Gastroesophageal sphincter (tissue), 4 donors: ENCODE measurements at regions not wholly inside any gene's neighbourhood (a gene's known extent, or its start where the extent isn't known, plus 50 kb on each side); places are given as distances from the start of the nearest gene placed in this dataset.
A peak's percentile ranks its signal among the peaks of the same experiment; 100 is the strongest.
"Not testable (repeated sequence)": the region's sequence is repeated elsewhere in the genome, so short reads cannot be mapped to it uniquely, and the experiment has no call there.

Experiments
- ATAC-seq: fragments of 150-250 bp; one replicate; pipeline ENCODE4 v1.9.1; 2016; ENCODE audit warnings: mild to moderate bottlenecking, moderate library complexity
- H3K27ac ChIP-seq, 4 donors: fragments of 200-600 bp; sonication (generic) in 3 of 4; 1 replicate in 3 of 4; 2 replicates in 1 of 4; pipeline ENCODE4 v1.5.1; 2016 to 2019
- H3K27me3 ChIP-seq: fragments of 200-600 bp; sonication (generic); one replicate; pipeline ENCODE4 v1.5.1; 2019
- H3K36me3 ChIP-seq, 2 donors: fragments of 200-600 bp; sonication (generic); one replicate each; pipeline ENCODE4 v1.5.1; 2019; ENCODE audit warnings: control low read depth in 1 of 2
- H3K4me1 ChIP-seq, 3 donors: fragments of 200-600 bp; sonication (generic); 1 replicate in 2 of 3; 2 replicates in 1 of 3; pipeline ENCODE4 v1.5.1; 2016 to 2019; ENCODE audit warnings: control low read depth in 2 of 3
- H3K4me3 ChIP-seq, 2 donors: fragments of 200-600 bp; sonication (generic); one replicate each; pipeline ENCODE4 v1.5.1; 2019; ENCODE audit warnings: mild to moderate bottlenecking in 1 of 2, moderate library complexity in 1 of 2
- H3K9me3 ChIP-seq, 3 donors: fragments of 200-600 bp; sonication (generic); one replicate each; pipeline ENCODE4 v1.5.1; 2017 to 2019; ENCODE audit warnings: control low read depth in 2 of 3
- CTCF ChIP-seq, 4 experiments: fragments of 200-600 bp in 2 of 4; fragments of 450-650 bp in 2 of 4; sonication (generic) in 1 of 4; IDR thresholded peaks; one replicate each; pipeline ENCODE4 v1.5.1; 2017 to 2019; ENCODE audit warnings: antibody characterized with exemption in 4 of 4, mild to moderate bottlenecking in 2 of 4, moderate library complexity in 2 of 4
- EP300 ChIP-seq: sonication (generic); formaldehyde crosslinking; IDR thresholded peaks from one replicate; pipeline ENCODE4 v1.6.1; 2017; ENCODE audit warnings: antibody characterized with exemption, mild to moderate bottlenecking
- POLR2A ChIP-seq, 2 donors: fragments of 450-650 bp; IDR thresholded peaks; one replicate each; pipeline ENCODE4 v1.6.1; 2017; ENCODE audit warnings: antibody characterized with exemption in 2 of 2, mild to moderate bottlenecking in 2 of 2, moderate library complexity in 1 of 2
- POLR2AphosphoS5 ChIP-seq: sonication (generic); formaldehyde crosslinking; IDR thresholded peaks from one replicate; pipeline ENCODE4 v1.6.1; 2017; ENCODE audit warnings: antibody characterized with exemption
- WGBS, 2 donors: methylation state at CpG; one replicate each; pipeline ENCODE4 v1.1.5; 2018; ENCODE audit warnings: low coverage in 1 of 2; 5-methylcytosine and 5-hydroxymethylcytosine counted together

GRCh38 chr1:78331799-78332198 is 159.0 kb upstream of the PTGFR start:
- no peak for ATAC-seq
- H3K27ac ChIP-seq: no peak overlapping the region
- H3K4me1 ChIP-seq: no peaks in the 10 kb centered on the region
- H3K9me3 ChIP-seq: no peaks in the 10 kb centered on the region
- WGBS, 2 donors: 79 to 92% methylated on average over 1 of the region's 1 CpG
- H3K4me3 ChIP-seq: no peak overlapping the region
- H3K27me3 ChIP-seq: no peaks in the 10 kb centered on the region
- TF ChIP-seq CTCF (IDR thresholded peaks at IDR 0.05): no peak
- no peak for TF ChIP-seq POLR2AphosphoS5
- TF ChIP-seq EP300: no peak
- TF ChIP-seq POLR2A (IDR thresholded peaks at IDR 0.05): no peak
- no peaks in the 10 kb centered on the region for H3K36me3 ChIP-seq

- Histone ChIP-seq H3K4me3 (no peak overlapping the region), H3K9me3 (no peaks in the 10 kb centered on the region), H3K4me1 (no peaks in the 10 kb centered on the region), H3K36me3 (no peaks in the 10 kb centered on the region), H3K27me3 (no peaks in the 10 kb centered on the region), H3K27ac (no peak overlapping the region)
- no peak for TF ChIP-seq POLR2AphosphoS5
- no peak for TF ChIP-seq POLR2A (IDR thresholded peaks at IDR 0.05)
- TF ChIP-seq EP300: no peak
- peak; percentile 35 to 70 (median 50) for TF ChIP-seq CTCF (IDR thresholded peaks at IDR 0.05)
- ATAC-seq: peak; percentile 58
- WGBS, 2 donors: 25 to 35% methylated on average over 4 of the region's 4 CpGs
Observed at GRCh38 chr1:78333502-78333901, 157.3 kb upstream of the PTGFR start.

GRCh38 chr1:78334114-78334513 is 156.7 kb upstream of the PTGFR start:
- Histone ChIP-seq H3K27ac (no peak overlapping the region), H3K4me1 (no peaks in the 10 kb centered on the region), H3K36me3 (no peaks in the 10 kb centered on the region), H3K27me3 (no peaks in the 10 kb centered on the region), H3K9me3 (no peaks in the 10 kb centered on the region), H3K4me3 (no peak overlapping the region)
- ATAC-seq: no peak
- 58 to 74% methylated on average over 2 of the region's 2 CpGs for WGBS, 2 donors
- TF ChIP-seq POLR2AphosphoS5: no peak
- no peak for TF ChIP-seq EP300
- TF ChIP-seq POLR2A (IDR thresholded peaks at IDR 0.05): no peak
- TF ChIP-seq CTCF (IDR thresholded peaks at IDR 0.05): no peak

GRCh38 chr1:78334952-78335351 is 155.8 kb upstream of the PTGFR start:
- peak; percentile 68 for ATAC-seq
- Histone ChIP-seq H3K36me3 (no peaks in the 10 kb centered on the region), H3K27ac (peak overlapping the region in 1 of 4 donors; percentile 3), H3K27me3 (no peaks in the 10 kb centered on the region), H3K4me3 (no peak overlapping the region), H3K4me1 (no peaks in the 10 kb centered on the region), H3K9me3 (no peaks in the 10 kb centered on the region)
- TF ChIP-seq EP300: no peak
- no peak for TF ChIP-seq POLR2A (IDR thresholded peaks at IDR 0.05)
- peak; percentile 14 for TF ChIP-seq POLR2AphosphoS5
- 50 to 64% methylated on average over 4 of the region's 4 CpGs for WGBS, 2 donors

- not testable (repeated sequence) for H3K27me3 ChIP-seq, H3K4me3 ChIP-seq, H3K4me1 ChIP-seq, ATAC-seq, H3K9me3 ChIP-seq, H3K27ac ChIP-seq, H3K36me3 ChIP-seq
- 89 to 92% methylated on average over 3 of the region's 3 CpGs for WGBS, 2 donors
Observed at GRCh38 chr1:78336751-78337150, 154.0 kb upstream of the PTGFR start.

GRCh38 chr1:78339490-78339889 is 151.3 kb upstream of the PTGFR start:
- no peaks in the 10 kb centered on the region for H3K4me1 ChIP-seq
- TF ChIP-seq CTCF (IDR thresholded peaks at IDR 0.05): no peak
- H3K27me3 ChIP-seq: no peaks in the 10 kb centered on the region
- no peak overlapping the region for H3K4me3 ChIP-seq
- no peak for ATAC-seq
- H3K27ac ChIP-seq: no peak overlapping the region
- WGBS, 2 donors: 33 to 80% methylated on average over 1 of the region's 1 CpG
- no peaks in the 10 kb centered on the region for H3K9me3 ChIP-seq
- H3K36me3 ChIP-seq: no peaks in the 10 kb centered on the region
